HCT116 (cell line): ENCODE measurements at regions not wholly inside any gene's neighbourhood (a gene's known extent, or its start where the extent isn't known, plus 50 kb on each side); places are given as distances from the start of the nearest gene placed in this dataset.

Experiments used
- ATAC-seq: fragments of 200-7000 bp; cut with Tn5 transposase; 2 replicates; pipeline ENCODE4 v1.9.1; 2020; ENCODE audit warnings: mild to moderate bottlenecking, moderate library complexity
- BruUV-seq: library from RNA; stranded (reverse); fragments of 400-500 nt; replicated peaks from 2 replicates; lab custom pipeline; 2021; lab: Mats Ljungman, UMichigan
- CTCF ChIA-PET: fragments of 300-600 bp; sonication (Branson Sonifier 250); formaldehyde crosslinking; loops from one replicate; lab custom pipeline; 2021; ENCODE audit warnings: antibody characterized with exemption; lab: Charles Lee
- POLR2A ChIA-PET: fragments of 300-600, 350-600 bp; sonication (Branson Sonifier 250); formaldehyde crosslinking; loops from one replicate; lab custom pipeline; 2021; ENCODE audit warnings: antibody characterized with exemption; lab: Charles Lee
- RAD21 ChIA-PET, 2 experiments: fragments of 300-600 bp; sonication (Branson Sonifier 250); formaldehyde crosslinking; loops; one replicate each; lab custom pipeline; 2023; ENCODE audit warnings: low total read pairs in 2 of 2; ENCODE audit not compliant: uncharacterized antibody in 2 of 2, unreplicated experiment in 2 of 2, low non-redundant PET in 1 of 2; lab: Charles Lee
- DNase-seq: peaks from one replicate; pipeline ENCODE4 v3.0.0-alpha.2; 2010; ENCODE audit warnings: low read depth, low spot score
- H2AFZ ChIP-seq: fragments of 200-600 bp; shearing (Covaris generic), sonication (generic); 2 replicates; pipeline ENCODE4 v1.6.1; 2017; ENCODE audit warnings: low read depth, mixed run types, mixed read lengths, antibody characterized with exemption, low read length; ENCODE audit not compliant: poor library complexity, severe bottlenecking
- H3K27ac ChIP-seq: 2 replicates; pipeline ENCODE4 v1.5.1; 2012; ENCODE audit warnings: low read depth, low read length
- H3K27me3 ChIP-seq: fragments of 200-600 bp; sonication (generic); 2 replicates; pipeline ENCODE4 v1.6.1; 2016; ENCODE audit warnings: mixed run types, low read length, mixed read lengths; ENCODE audit not compliant: insufficient read depth
- H3K36me3 ChIP-seq, 2 experiments: fragments of 200-500 bp in 1 of 2; fragments of 200-600 bp in 1 of 2; sonication (Bioruptor generic) in 1 of 2; sonication (generic) in 1 of 2; 2 replicates each; pipeline versions ENCODE4 v1.5.1 to v1.6.1; 2014 to 2016; ENCODE audit warnings: low read length in 2 of 2, inconsistent platforms in 1 of 2, mixed read lengths in 1 of 2, mixed run types in 1 of 2; ENCODE audit not compliant: insufficient read depth in 2 of 2, control insufficient read depth in 1 of 2
- H3K4me1 ChIP-seq, 2 experiments: fragments of 200-600 bp in 1 of 2; sonication (generic) in 1 of 2; 2 replicates each; pipeline versions ENCODE4 v1.5.1 to v1.6.1; 2012 to 2017; ENCODE audit warnings: low read length in 2 of 2, inconsistent platforms in 1 of 2, mild to moderate bottlenecking in 1 of 2, mixed read lengths in 1 of 2, mixed run types in 1 of 2, moderate library complexity in 1 of 2; ENCODE audit not compliant: insufficient read depth in 2 of 2, control insufficient read depth in 1 of 2
- H3K4me2 ChIP-seq: fragments of 200-600 bp; sonication (generic); 2 replicates; pipeline ENCODE4 v1.6.1; 2017; ENCODE audit warnings: mixed run types, low read length, mixed read lengths
- H3K4me3 ChIP-seq, 2 experiments: fragments of 200-600 bp in 1 of 2; sonication (generic) in 1 of 2; replicated peaks in 1 of 2; 2 replicates each; pipeline ENCODE4 v1.5.1; 2011 to 2016; ENCODE audit warnings: low read length in 2 of 2, control low read depth in 1 of 2, low read depth in 1 of 2, mild to moderate bottlenecking in 1 of 2, mixed read lengths in 1 of 2, mixed run types in 1 of 2
- H3K79me2 ChIP-seq: fragments of 200-600 bp; sonication (generic); 2 replicates; pipeline ENCODE4 v1.6.1; 2017; ENCODE audit warnings: mild to moderate bottlenecking, mixed run types, low read length, moderate library complexity, mixed read lengths; ENCODE audit not compliant: insufficient read depth
- H3K9ac ChIP-seq: fragments of 200-600 bp; sonication (generic); 2 replicates; pipeline ENCODE4 v1.6.1; 2016; ENCODE audit warnings: low read length, mixed read lengths
- H3K9me2 ChIP-seq: fragments of 200-600 bp; sonication (generic), shearing (Covaris generic); 2 replicates; pipeline ENCODE4 v1.6.1; 2017; ENCODE audit warnings: mixed run types, mild to moderate bottlenecking, moderate library complexity; ENCODE audit not compliant: insufficient read depth
- H3K9me3 ChIP-seq, 2 experiments: fragments of 200-500 bp in 1 of 2; fragments of 200-600 bp in 1 of 2; sonication (Bioruptor generic) in 1 of 2; sonication (generic) in 1 of 2; 2 replicates each; pipeline ENCODE4 v1.6.1; 2014 to 2017; ENCODE audit warnings: low read length in 2 of 2, mixed read lengths in 2 of 2, inconsistent platforms in 1 of 2, low read depth in 1 of 2, mild to moderate bottlenecking in 1 of 2, mixed run types in 1 of 2, moderate library complexity in 1 of 2; ENCODE audit not compliant: control insufficient read depth in 1 of 2, insufficient read depth in 1 of 2
- H4K20me1 ChIP-seq: fragments of 200-600 bp; sonication (generic), shearing (Covaris generic); 2 replicates; pipeline ENCODE4 v1.6.1; 2017; ENCODE audit warnings: mixed run types, mild to moderate bottlenecking, moderate library complexity; ENCODE audit not compliant: insufficient read depth
- CEBPB ChIP-seq: IDR thresholded peaks from 2 replicates; pipeline ENCODE4 v1.6.1; 2012; ENCODE audit warnings: low read depth
- FOSL1 ChIP-seq: IDR thresholded peaks from 2 replicates; pipeline ENCODE4 v1.6.1; 2012; ENCODE audit warnings: low read depth
- SIN3A ChIP-seq: IDR thresholded peaks from 2 replicates; pipeline ENCODE4 v1.6.1; 2012; ENCODE audit warnings: low read depth
- SP1 ChIP-seq: IDR thresholded peaks from 2 replicates; pipeline ENCODE4 v1.6.1; 2012; ENCODE audit warnings: low read depth
- SRF ChIP-seq: IDR thresholded peaks from 2 replicates; pipeline ENCODE4 v1.6.1; 2012; ENCODE audit warnings: low read depth
- TCF7L2 ChIP-seq: IDR thresholded peaks from 2 replicates; pipeline ENCODE4 v1.7.0; 2011; ENCODE audit warnings: borderline replicate concordance, inconsistent platforms; ENCODE audit not compliant: insufficient read depth, insufficient read length; ENCODE audit errors: extremely low read depth
- intact Hi-C: fragments of 100-400 bp; cut with micrococcal nuclease; formaldehyde crosslinking; loops from 2 replicates; pipeline ENCODE4 v1.10.0; 2022
- TF ChIP-seq, protein P1 (sequence below), 3 experiments: fragments of 200-600 bp in 1 of 3; sonication (generic) in 1 of 3; IDR thresholded peaks in 2 of 3; conservative IDR thresholded peaks in 1 of 3; 2 replicates each; pipeline ENCODE4 v1.5.1; 2012 to 2017; ENCODE audit warnings: low read depth in 2 of 3, low read length in 2 of 3, antibody characterized with exemption in 1 of 3, borderline replicate concordance in 1 of 3, control low read depth in 1 of 3, mild to moderate bottlenecking in 1 of 3, mixed read lengths in 1 of 3, mixed run types in 1 of 3, moderate library complexity in 1 of 3; ENCODE audit not compliant: insufficient read depth in 1 of 3
- TF ChIP-seq, protein P2 (sequence below): IDR thresholded peaks from 2 replicates; pipeline ENCODE4 v1.6.1; 2012
- TF ChIP-seq, protein P3 (sequence below): IDR thresholded peaks from 2 replicates; pipeline ENCODE4 v1.6.1; 2012; ENCODE audit warnings: low read depth

DNA sequence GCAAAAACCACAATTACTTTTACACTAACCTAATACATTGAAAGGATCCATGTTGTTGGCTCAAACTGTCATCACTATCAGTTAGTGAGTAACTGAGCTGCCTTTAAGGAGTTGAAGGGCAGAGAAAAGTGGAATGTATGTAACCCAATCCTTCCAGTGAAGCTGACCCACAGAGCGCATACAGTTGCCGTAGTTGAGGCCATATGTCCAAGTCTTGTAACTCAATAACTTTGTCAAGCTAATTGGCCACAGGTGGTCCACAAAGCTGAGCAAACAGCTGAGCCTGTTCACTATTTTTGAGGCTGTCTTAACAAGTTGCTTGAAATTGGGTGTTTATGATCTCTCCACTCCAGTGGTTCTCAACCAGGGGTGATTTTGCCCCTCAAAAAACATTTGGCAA lies 169.0 kb upstream of the SLC24A5 start:
- no peaks in the 10 kb centered on the region for H3K9me2 ChIP-seq
- no peak for TF ChIP-seq CEBPB
- TF ChIP-seq SIN3A, result no peak
- TF ChIP-seq, protein P1, sequence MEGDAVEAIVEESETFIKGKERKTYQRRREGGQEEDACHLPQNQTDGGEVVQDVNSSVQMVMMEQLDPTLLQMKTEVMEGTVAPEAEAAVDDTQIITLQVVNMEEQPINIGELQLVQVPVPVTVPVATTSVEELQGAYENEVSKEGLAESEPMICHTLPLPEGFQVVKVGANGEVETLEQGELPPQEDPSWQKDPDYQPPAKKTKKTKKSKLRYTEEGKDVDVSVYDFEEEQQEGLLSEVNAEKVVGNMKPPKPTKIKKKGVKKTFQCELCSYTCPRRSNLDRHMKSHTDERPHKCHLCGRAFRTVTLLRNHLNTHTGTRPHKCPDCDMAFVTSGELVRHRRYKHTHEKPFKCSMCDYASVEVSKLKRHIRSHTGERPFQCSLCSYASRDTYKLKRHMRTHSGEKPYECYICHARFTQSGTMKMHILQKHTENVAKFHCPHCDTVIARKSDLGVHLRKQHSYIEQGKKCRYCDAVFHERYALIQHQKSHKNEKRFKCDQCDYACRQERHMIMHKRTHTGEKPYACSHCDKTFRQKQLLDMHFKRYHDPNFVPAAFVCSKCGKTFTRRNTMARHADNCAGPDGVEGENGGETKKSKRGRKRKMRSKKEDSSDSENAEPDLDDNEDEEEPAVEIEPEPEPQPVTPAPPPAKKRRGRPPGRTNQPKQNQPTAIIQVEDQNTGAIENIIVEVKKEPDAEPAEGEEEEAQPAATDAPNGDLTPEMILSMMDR (IDR thresholded peaks at IDR 0.05 in 2 of 3, conservative IDR thresholded peaks at IDR 0.05 in 1 of 3; ENCODE audit: borderline replicate concordance in 1 of 3, insufficient read depth in 1 of 3, low read depth in 2 of 3, low read length in 2 of 3), result no peak
- TF ChIP-seq, protein P2, sequence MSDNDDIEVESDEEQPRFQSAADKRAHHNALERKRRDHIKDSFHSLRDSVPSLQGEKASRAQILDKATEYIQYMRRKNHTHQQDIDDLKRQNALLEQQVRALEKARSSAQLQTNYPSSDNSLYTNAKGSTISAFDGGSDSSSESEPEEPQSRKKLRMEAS, result no peak
- TF ChIP-seq FOSL1, result no peak
- no peak for TF ChIP-seq SRF
- TF ChIP-seq TCF7L2, result no peak
- no peak for TF ChIP-seq SP1
- TF ChIP-seq, protein P3, sequence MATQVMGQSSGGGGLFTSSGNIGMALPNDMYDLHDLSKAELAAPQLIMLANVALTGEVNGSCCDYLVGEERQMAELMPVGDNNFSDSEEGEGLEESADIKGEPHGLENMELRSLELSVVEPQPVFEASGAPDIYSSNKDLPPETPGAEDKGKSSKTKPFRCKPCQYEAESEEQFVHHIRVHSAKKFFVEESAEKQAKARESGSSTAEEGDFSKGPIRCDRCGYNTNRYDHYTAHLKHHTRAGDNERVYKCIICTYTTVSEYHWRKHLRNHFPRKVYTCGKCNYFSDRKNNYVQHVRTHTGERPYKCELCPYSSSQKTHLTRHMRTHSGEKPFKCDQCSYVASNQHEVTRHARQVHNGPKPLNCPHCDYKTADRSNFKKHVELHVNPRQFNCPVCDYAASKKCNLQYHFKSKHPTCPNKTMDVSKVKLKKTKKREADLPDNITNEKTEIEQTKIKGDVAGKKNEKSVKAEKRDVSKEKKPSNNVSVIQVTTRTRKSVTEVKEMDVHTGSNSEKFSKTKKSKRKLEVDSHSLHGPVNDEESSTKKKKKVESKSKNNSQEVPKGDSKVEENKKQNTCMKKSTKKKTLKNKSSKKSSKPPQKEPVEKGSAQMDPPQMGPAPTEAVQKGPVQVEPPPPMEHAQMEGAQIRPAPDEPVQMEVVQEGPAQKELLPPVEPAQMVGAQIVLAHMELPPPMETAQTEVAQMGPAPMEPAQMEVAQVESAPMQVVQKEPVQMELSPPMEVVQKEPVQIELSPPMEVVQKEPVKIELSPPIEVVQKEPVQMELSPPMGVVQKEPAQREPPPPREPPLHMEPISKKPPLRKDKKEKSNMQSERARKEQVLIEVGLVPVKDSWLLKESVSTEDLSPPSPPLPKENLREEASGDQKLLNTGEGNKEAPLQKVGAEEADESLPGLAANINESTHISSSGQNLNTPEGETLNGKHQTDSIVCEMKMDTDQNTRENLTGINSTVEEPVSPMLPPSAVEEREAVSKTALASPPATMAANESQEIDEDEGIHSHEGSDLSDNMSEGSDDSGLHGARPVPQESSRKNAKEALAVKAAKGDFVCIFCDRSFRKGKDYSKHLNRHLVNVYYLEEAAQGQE, result no peak
- ATAC-seq (no peak), DNase-seq (no peak)
- ChIA-PET RAD21 (no interaction called here), CTCF (no interaction called here), POLR2A (no interaction called here)
- no peak overlapping the region for H3K4me3 ChIP-seq
- no peak overlapping the region for H3K9ac ChIP-seq
- H3K4me2 ChIP-seq, result no peak overlapping the region
- H3K9me3 ChIP-seq, result peaks cover 0 to 12% of the 10 kb centered on the region in 2 experiments; a peak in 2 of 4 replicates
- no peaks in the 10 kb centered on the region for H3K79me2 ChIP-seq
- H2AFZ ChIP-seq, result no peak overlapping the region
- H4K20me1 ChIP-seq, result no peaks in the 10 kb centered on the region
- H3K27ac ChIP-seq, result no peak overlapping the region
- intact Hi-C loops, result no loop called here
- no peaks in the 10 kb centered on the region for H3K4me1 ChIP-seq
- H3K27me3 ChIP-seq, result no peaks in the 10 kb centered on the region
- no TSS peak for BruUV-seq
- H3K36me3 ChIP-seq, result no peaks in the 10 kb centered on the region
